ENCODE measurements at regions not wholly inside any gene's neighbourhood (a gene's known extent, or its start where the extent isn't known, plus 50 kb on each side); places are given as distances from the start of the nearest gene placed in this dataset.
"Not testable (repeated sequence)": the region's sequence is repeated elsewhere in the genome, so short reads cannot be mapped to it uniquely, and the experiment has no call there.

GRCh38 chr3:39657075-39657474 is 152.3 kb upstream of the MYRIP start:
- no peak for DNase-seq

GRCh38 chr3:39657775-39658174 is 151.6 kb upstream of the MYRIP start:
- no peak for DNase-seq

DNA sequence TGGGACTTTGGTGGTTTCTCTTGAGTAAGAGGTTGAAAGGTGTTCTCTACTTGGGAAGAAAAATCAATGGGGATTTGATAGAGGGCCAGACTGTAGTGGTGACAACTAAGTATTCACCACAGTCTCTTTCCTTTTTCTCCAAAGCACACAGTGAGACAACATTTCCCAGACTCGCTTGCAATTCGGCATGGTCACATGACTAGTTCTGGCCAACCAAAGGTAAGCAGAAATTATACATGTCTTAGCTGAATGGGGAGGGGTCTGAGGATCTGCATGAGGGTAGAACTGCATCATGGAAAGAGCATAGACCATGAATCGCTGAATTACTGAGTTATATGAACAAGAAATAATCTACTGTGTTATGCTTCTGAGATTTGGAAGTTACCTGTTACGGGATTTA is 144.5 kb upstream of the MYRIP start:
- DNase-seq = no peak

DNA sequence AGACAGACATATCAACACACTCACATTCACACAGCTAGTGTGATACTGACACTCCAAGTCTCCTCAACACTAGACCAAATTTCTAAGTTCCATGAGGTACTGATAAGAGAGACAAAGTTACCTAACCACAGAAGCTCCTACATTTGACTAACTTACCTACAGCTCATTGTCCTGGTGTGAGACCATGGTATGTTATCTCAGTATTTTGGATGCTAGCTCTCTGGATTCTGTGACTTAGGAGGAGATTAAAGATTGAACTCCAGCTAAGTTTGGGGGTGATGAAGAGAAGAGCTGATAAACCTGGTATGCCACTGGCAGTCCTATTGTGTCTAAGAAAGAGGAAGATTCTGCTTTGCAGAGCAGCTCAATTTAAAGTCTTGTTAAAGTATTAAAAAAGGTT is 144.0 kb upstream of the MYRIP start:
- no peak for DNase-seq

- peak; percentile 47 for DNase-seq
These were observed 141.0 kb upstream of the MYRIP start for GRCh38 chr3:39668420-39668819.

DNA sequence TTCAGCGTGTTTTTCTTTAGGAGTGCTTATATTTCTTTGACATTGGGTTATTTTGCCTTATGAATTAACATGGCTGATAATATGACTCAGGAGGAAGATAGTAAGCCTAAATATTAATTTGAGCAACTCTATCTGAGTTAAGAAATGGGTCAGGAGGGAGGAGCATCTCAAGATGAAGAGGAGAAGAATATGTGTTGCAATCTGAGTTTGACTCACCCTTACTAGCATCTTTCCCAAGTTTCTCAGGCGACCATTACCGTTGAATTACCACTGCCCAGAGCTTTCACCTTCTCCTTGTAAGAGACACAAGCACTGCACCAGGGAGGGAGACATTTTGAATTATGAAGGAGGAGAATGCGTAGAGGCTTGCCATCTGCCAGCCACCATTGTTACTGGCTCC is 138.3 kb upstream of the MYRIP start:
- no peak for DNase-seq

GRCh38 chr3:39671600-39671999 is 137.8 kb upstream of the MYRIP start:
- DNase-seq = no peak

- DNase-seq = peak; percentile 1
These were observed 104.0 kb upstream of the MYRIP start for GRCh38 chr3:39705351-39705900.

DNA sequence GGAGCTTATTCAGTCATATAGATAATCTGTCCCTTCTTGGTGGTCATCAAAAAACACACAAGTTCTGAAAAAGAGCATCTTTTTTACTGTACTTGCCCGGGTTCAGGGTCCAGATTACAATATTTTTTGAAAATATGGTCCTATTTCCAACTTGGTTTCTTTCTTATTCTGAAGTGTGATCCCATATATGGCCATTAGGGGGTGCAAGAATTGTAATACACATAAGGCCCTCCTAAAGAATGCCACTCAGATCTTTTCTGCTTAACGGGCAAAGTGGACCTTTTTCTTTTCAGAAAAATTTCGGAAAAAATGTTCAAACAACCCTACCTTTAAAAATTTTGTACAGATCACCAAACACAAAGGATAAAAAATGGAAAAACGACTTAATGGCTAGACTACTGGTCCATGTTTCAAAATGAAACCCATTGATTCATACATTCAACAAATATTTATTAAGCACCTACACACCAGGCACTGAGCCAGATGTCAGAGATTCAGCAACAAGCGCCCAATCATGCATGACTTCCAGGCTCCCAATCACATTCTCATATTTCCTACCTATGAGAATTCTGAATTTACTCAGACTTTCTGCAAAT is 102.0 kb upstream of the MYRIP start:
- DNase-seq = peak; percentile 55

GRCh38 chr3:39712413-39713048 is 96.9 kb upstream of the MYRIP start:
- no peak for DNase-seq

DNA sequence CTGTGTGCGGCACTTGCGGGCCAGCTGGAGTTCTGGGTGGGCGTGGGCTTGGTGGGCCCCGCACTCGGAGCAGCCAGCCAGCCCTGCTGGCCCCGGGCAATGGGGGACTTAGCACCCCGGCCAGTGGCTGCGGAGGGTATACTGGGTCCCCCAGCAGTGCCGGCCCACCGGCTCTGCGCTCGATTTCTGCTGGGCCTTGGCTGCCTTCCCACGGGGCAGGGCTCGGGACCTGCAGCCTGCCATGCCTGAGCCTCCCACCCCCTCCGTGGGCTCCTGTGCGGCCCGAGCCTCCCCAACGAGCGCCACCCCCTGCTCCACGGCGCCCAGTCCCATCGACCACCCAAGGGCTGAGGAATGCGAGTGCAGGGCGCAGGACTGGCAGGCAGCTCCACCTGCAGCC is 96.1 kb upstream of the MYRIP start:
- DNase-seq = not testable (repeated sequence)

DNA sequence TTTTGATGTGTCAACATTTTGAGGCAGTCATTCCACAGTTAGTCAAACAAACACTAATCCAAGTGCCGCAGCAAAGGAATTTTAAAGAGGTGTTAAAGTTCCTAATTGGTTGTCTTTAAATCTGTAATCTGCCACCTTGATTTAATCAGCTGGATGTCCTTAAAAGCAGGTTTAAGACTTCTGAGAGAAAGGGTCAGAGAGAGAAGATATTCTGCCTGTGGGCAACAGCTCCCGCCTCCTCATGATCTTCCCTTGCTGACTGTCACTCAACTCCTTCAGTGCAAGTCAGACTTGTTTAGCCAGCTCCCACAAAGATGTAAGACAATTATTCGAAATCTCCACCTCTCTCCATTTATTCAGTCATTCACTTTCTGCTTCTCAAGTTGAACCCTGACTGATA is 92.6 kb upstream of the MYRIP start:
- DNase-seq = no peak

GRCh38 chr3:39718674-39719595 is 90.5 kb upstream of the MYRIP start:
- peak; percentile 69 for DNase-seq

- DNase-seq = peak; percentile 30
These were observed 88.3 kb upstream of the MYRIP start for GRCh38 chr3:39721076-39721475.

- DNase-seq = peak; percentile 8
These were observed 85.1 kb upstream of the MYRIP start for GRCh38 chr3:39724233-39724846.

GRCh38 chr3:39725321-39725720 is 84.1 kb upstream of the MYRIP start:
- no peak for DNase-seq

- DNase-seq = no peak
These were observed 82.0 kb upstream of the MYRIP start for GRCh38 chr3:39727415-39727814.

DNA sequence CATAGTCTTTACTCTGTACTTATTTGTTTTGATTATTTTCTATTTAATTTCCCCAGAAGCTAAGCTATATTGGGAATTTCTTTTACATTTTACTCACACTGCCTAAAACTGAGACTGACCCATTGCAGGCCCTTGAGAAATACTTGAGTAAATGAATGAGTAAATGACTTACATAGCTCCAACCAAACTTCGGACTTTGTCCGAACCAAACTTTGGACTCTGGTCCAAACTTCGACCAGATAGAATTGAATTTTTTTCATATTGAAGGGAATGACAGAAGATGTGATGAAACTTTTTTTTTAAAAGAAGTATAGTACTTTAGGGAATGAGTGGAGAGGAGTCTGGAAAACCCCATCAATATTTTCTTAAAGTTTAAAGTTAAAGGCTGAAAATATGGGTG is 75.6 kb upstream of the MYRIP start:
- no peak for DNase-seq

GRCh38 chr3:39739658-39740057 is 69.8 kb upstream of the MYRIP start:
- DNase-seq = not testable (repeated sequence)

- no peak for DNase-seq
These were observed 64.7 kb upstream of the MYRIP start for GRCh38 chr3:39744746-39745145.

GRCh38 chr3:39748002-39748401 is 61.4 kb upstream of the MYRIP start:
- DNase-seq = no peak

GRCh38 chr3:39748763-39749162 is 60.6 kb upstream of the MYRIP start:
- DNase-seq = no peak

DNA sequence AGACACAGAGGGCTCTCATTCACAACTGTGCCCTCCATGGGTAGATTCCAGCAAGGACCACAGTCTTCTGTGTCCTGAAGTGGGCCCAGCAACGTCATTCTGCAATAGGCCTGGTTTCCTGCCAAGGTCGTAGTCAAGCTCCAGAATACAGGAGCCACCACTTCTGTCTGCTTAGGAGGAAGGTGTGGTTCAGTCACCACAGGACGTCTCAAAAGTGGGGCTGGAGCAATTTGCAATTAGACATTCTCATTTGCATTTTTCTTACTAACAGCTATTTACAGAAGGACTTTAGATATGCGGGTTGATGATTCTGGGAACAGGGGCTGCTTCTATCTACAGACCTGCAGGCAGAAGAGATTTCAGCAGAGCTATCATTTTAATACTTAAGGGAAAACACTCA is 58.7 kb upstream of the MYRIP start:
- DNase-seq = no peak

Measured in fibroblast of skin of scalp (primary cell).